ENCODE measurements at regions not wholly inside any gene's neighbourhood (a gene's known extent, or its start where the extent isn't known, plus 50 kb on each side); places are given as distances from the start of the nearest gene placed in this dataset.

DNA sequence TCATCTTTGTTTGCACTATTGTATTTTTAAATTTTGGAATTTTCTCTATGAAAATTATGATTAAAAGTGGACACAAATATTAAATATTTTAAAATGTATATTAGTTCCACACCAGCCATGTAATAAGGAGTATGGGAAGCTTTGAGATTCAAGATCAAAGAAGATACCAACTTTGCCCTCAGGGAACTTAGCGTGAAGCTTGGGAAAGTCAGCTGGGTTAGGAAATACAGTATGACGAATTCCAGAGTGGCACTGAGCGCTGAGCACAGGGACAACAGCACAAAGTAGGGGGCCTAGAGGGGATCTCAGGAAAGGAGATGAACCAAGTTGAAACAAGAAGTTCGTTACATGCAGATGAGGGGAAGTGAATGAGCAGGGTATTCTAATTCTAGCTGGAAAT lies 76.9 kb upstream of the SHISA2 start:
- H3K4me3 ChIP-seq (ENCODE audit: control insufficient read depth in 2 of 3, extremely low read depth in 1 of 3, insufficient read depth in 2 of 3, low read depth in 1 of 3, low read length in 3 of 3): no peak overlapping the region
- H3K9ac ChIP-seq (ENCODE audit: control insufficient read depth, extremely low read depth, insufficient read depth, low read length): no peak overlapping the region
- no peak for TF ChIP-seq EZH2 (IDR thresholded peaks at IDR 0.05; ENCODE audit: low read length)
- no peak for TF ChIP-seq CTCF (optimal IDR thresholded peaks at IDR 0.05 in 1 of 3, IDR thresholded peaks at IDR 0.05 in 1 of 3, conservative IDR thresholded peaks at IDR 0.05 in 1 of 3; ENCODE audit: extremely low read depth in 1 of 3, insufficient read depth in 2 of 3, low read length in 3 of 3)
- H3K9me1 ChIP-seq (ENCODE audit: control insufficient read depth, extremely low read depth, insufficient read depth, low read length): no peaks in the 10 kb centered on the region
- no peak overlapping the region for H2AFZ ChIP-seq (ENCODE audit: control insufficient read depth, low read length)
- no peak for DNase-seq (ENCODE audit: low read depth, low spot score)
- H3K9me3 ChIP-seq (ENCODE audit: control insufficient read depth, low read depth, low read length): no peaks in the 10 kb centered on the region
- H3K4me2 ChIP-seq (ENCODE audit: control insufficient read depth, extremely low read depth, insufficient read depth, low read depth, low read length): no peak overlapping the region
- no peak for FAIRE-seq
- H4K20me1 ChIP-seq (ENCODE audit: control insufficient read depth, extremely low read depth, insufficient read depth, low read length): no peaks in the 10 kb centered on the region
- dilution Hi-C loops (cut with MboI; ENCODE audit: extremely low pct_ligation_motif_present, low sequenced_read_pairs): no loop called here
- H3K27me3 ChIP-seq (ENCODE audit: control insufficient read depth, extremely low read depth, insufficient read depth, low read length): no peaks in the 10 kb centered on the region
- no peak overlapping the region for H3K27ac ChIP-seq (ENCODE audit: control insufficient read depth, insufficient read depth, low read length)
- H3K4me1 ChIP-seq (ENCODE audit: control insufficient read depth, extremely low read depth, insufficient read depth, low read length): no peaks in the 10 kb centered on the region
- H3K79me2 ChIP-seq (ENCODE audit: control insufficient read depth, insufficient read depth, low read length): no peaks in the 10 kb centered on the region
- no peaks in the 10 kb centered on the region for H3K36me3 ChIP-seq (ENCODE audit: control insufficient read depth in 2 of 2, extremely low read depth in 1 of 2, insufficient read depth in 2 of 2, low read length in 2 of 2)

GRCh38 chr13:26117620-26118019 lies 65.8 kb upstream of the SHISA2 start:
- no peak for DNase-seq (ENCODE audit: low read depth, low spot score)
- Histone ChIP-seq H3K79me2 (ENCODE audit: control insufficient read depth, insufficient read depth, low read length) (no peaks in the 10 kb centered on the region), H3K36me3 (ENCODE audit: control insufficient read depth in 2 of 2, extremely low read depth in 1 of 2, insufficient read depth in 2 of 2, low read length in 2 of 2) (no peaks in the 10 kb centered on the region), H2AFZ (ENCODE audit: control insufficient read depth, low read length) (no peak overlapping the region), H3K4me2 (ENCODE audit: control insufficient read depth, extremely low read depth, insufficient read depth, low read depth, low read length) (no peak overlapping the region), H3K9me1 (ENCODE audit: control insufficient read depth, extremely low read depth, insufficient read depth, low read length) (no peaks in the 10 kb centered on the region), H4K20me1 (ENCODE audit: control insufficient read depth, extremely low read depth, insufficient read depth, low read length) (no peaks in the 10 kb centered on the region), H3K4me1 (ENCODE audit: control insufficient read depth, extremely low read depth, insufficient read depth, low read length) (no peaks in the 10 kb centered on the region), H3K27ac (ENCODE audit: control insufficient read depth, insufficient read depth, low read length) (no peak overlapping the region), H3K9ac (ENCODE audit: control insufficient read depth, extremely low read depth, insufficient read depth, low read length) (no peak overlapping the region), H3K9me3 (ENCODE audit: control insufficient read depth, low read depth, low read length) (no peaks in the 10 kb centered on the region), H3K4me3 (ENCODE audit: control insufficient read depth in 2 of 3, extremely low read depth in 1 of 3, insufficient read depth in 2 of 3, low read depth in 1 of 3, low read length in 3 of 3) (no peak overlapping the region), H3K27me3 (ENCODE audit: control insufficient read depth, extremely low read depth, insufficient read depth, low read length) (no peaks in the 10 kb centered on the region)
- dilution Hi-C loops (cut with MboI; ENCODE audit: extremely low pct_ligation_motif_present, low sequenced_read_pairs): no loop called here
- no peak for TF ChIP-seq EZH2 (IDR thresholded peaks at IDR 0.05; ENCODE audit: low read length)
- TF ChIP-seq CTCF (optimal IDR thresholded peaks at IDR 0.05 in 1 of 3, IDR thresholded peaks at IDR 0.05 in 1 of 3, conservative IDR thresholded peaks at IDR 0.05 in 1 of 3; ENCODE audit: extremely low read depth in 1 of 3, insufficient read depth in 2 of 3, low read length in 3 of 3): no peak
- FAIRE-seq: no peak

Data from keratinocyte (primary cell).